Breast epithelium (tissue), 3 donors: ENCODE measurements at regions not wholly inside any gene's neighbourhood (a gene's known extent, or its start where the extent isn't known, plus 50 kb on each side); places are given as distances from the start of the nearest gene placed in this dataset.

Experiments
- POLR2A ChIP-seq: fragments of 450-650 bp; IDR thresholded peaks from one replicate; pipeline ENCODE4 v1.6.1; 2016; ENCODE audit warnings: antibody characterized with exemption, mild to moderate bottlenecking, moderate library complexity
- POLR2AphosphoS5 ChIP-seq, 3 donors: sonication (generic); formaldehyde crosslinking; IDR thresholded peaks; one replicate each; pipeline ENCODE4 v1.6.1; 2017; ENCODE audit warnings: antibody characterized with exemption in 3 of 3
- TF ChIP-seq, protein P1 (sequence below), 3 donors: fragments of 450-650 bp; IDR thresholded peaks; one replicate each; pipeline ENCODE4 v1.5.1; 2016 to 2017; ENCODE audit warnings: antibody characterized with exemption in 3 of 3, mild to moderate bottlenecking in 3 of 3, moderate library complexity in 3 of 3

DNA sequence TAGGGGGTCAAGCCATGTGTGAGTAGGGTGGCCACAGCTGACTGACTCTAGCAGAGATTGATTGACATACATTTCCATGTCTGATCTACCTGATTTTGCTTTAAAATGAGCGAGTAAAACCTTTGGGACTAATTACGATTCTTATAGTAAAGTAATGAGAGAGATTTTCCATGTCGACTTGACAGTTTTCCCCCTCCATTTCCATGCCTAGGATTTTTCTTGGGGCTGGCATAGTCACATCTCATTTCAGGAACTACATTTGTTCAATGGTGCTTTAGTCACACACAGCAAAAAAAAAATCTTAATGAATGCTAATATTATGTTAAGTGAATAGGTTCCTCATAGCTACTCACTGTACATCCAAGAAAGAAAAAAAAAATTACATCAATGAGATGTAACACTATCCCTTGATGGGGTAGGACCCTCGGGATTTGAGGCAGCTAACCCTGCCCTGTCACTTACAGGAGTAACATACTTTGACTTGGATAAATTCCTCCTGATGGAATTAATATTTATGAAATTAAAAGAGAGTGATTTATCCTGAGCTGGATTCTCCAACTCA is 690.9 kb downstream of the TDRD15 start:
- TF ChIP-seq POLR2AphosphoS5 (IDR thresholded peaks at IDR 0.05) (no peak), POLR2A (no peak)
- TF ChIP-seq, protein P1, sequence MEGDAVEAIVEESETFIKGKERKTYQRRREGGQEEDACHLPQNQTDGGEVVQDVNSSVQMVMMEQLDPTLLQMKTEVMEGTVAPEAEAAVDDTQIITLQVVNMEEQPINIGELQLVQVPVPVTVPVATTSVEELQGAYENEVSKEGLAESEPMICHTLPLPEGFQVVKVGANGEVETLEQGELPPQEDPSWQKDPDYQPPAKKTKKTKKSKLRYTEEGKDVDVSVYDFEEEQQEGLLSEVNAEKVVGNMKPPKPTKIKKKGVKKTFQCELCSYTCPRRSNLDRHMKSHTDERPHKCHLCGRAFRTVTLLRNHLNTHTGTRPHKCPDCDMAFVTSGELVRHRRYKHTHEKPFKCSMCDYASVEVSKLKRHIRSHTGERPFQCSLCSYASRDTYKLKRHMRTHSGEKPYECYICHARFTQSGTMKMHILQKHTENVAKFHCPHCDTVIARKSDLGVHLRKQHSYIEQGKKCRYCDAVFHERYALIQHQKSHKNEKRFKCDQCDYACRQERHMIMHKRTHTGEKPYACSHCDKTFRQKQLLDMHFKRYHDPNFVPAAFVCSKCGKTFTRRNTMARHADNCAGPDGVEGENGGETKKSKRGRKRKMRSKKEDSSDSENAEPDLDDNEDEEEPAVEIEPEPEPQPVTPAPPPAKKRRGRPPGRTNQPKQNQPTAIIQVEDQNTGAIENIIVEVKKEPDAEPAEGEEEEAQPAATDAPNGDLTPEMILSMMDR (IDR thresholded peaks at IDR 0.05): no peak
